ENCODE measurements at regions not wholly inside any gene's neighbourhood (a gene's known extent, or its start where the extent isn't known, plus 50 kb on each side); places are given as distances from the start of the nearest gene placed in this dataset.

DNA sequence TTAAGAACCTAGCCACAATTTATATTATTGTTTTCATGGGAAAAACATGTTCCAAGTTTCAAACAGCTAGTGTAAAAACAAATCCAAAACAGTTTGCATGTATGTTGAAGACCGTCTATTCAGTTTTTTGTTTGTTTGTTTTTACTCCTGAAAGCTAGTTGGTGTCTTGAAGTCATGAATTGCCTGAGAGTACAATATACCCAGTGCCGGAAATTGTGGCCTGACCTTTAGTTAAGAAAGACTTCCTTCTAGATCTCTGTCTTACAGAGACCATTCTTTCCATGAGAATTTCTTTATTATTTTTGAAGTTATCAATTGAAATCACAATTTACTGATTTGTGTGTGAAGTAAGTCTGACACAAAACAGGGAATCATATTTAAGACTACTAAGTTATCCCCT is 474.8 kb downstream of the KCNJ2 start:
- no peak for TF ChIP-seq CTCF (conservative IDR thresholded peaks at IDR 0.05; ENCODE audit: low read depth, low read length)
- no peak for TF ChIP-seq EZH2 (IDR thresholded peaks at IDR 0.05; ENCODE audit: low read length, unreplicated experiment)
- no peak for TF ChIP-seq EZH2phosphoT487 (IDR thresholded peaks at IDR 0.05; ENCODE audit: borderline replicate concordance, low read length)
